ENCODE measurements at regions not wholly inside any gene's neighbourhood (a gene's known extent, or its start where the extent isn't known, plus 50 kb on each side); places are given as distances from the start of the nearest gene placed in this dataset.

- no peaks in the 10 kb centered on the region for H3K79me2 ChIP-seq (ENCODE audit: insufficient read depth, low read length)
- TF ChIP-seq, protein P1, sequence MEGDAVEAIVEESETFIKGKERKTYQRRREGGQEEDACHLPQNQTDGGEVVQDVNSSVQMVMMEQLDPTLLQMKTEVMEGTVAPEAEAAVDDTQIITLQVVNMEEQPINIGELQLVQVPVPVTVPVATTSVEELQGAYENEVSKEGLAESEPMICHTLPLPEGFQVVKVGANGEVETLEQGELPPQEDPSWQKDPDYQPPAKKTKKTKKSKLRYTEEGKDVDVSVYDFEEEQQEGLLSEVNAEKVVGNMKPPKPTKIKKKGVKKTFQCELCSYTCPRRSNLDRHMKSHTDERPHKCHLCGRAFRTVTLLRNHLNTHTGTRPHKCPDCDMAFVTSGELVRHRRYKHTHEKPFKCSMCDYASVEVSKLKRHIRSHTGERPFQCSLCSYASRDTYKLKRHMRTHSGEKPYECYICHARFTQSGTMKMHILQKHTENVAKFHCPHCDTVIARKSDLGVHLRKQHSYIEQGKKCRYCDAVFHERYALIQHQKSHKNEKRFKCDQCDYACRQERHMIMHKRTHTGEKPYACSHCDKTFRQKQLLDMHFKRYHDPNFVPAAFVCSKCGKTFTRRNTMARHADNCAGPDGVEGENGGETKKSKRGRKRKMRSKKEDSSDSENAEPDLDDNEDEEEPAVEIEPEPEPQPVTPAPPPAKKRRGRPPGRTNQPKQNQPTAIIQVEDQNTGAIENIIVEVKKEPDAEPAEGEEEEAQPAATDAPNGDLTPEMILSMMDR (conservative IDR thresholded peaks at IDR 0.05; ENCODE audit: low read length), result no peak
- no peak for TF ChIP-seq EZH2phosphoT487 (IDR thresholded peaks at IDR 0.05; ENCODE audit: borderline replicate concordance)
- no peaks in the 10 kb centered on the region for H3K4me1 ChIP-seq (ENCODE audit: insufficient read depth, low read length, poor library complexity, severe bottlenecking)
- no peak overlapping the region for H3K4me3 ChIP-seq (ENCODE audit: low read length, poor library complexity, severe bottlenecking)
- no peak overlapping the region for H3K9ac ChIP-seq (ENCODE audit: low read depth, low read length, poor library complexity, severe bottlenecking)
- no peak overlapping the region for H2AFZ ChIP-seq (ENCODE audit: low read length)
- H3K9me3 ChIP-seq (ENCODE audit: insufficient read depth, low read depth, low read length), result no peaks in the 10 kb centered on the region; the same call in 1 of the 2 replicates
- no peak overlapping the region for H3K4me2 ChIP-seq (ENCODE audit: low read depth, low read length, poor library complexity, severe bottlenecking)
- no peaks in the 10 kb centered on the region for H3F3A ChIP-seq (ENCODE audit: low read depth)
- no peaks in the 10 kb centered on the region for H3K9me2 ChIP-seq (replicated peaks; ENCODE audit: low read depth, low read length)
- no peaks in the 10 kb centered on the region for H3K27me3 ChIP-seq (ENCODE audit: insufficient read depth, low read length, poor library complexity, severe bottlenecking)
- H3K36me3 ChIP-seq (ENCODE audit: insufficient read depth, low read length), result no peaks in the 10 kb centered on the region
- no peaks in the 10 kb centered on the region for H4K20me1 ChIP-seq (ENCODE audit: insufficient read depth, low read length, poor library complexity, severe bottlenecking)
Observed at GRCh38 chr7:46028246-46028645, 107.2 kb upstream of the IGFBP3 start.

DNA sequence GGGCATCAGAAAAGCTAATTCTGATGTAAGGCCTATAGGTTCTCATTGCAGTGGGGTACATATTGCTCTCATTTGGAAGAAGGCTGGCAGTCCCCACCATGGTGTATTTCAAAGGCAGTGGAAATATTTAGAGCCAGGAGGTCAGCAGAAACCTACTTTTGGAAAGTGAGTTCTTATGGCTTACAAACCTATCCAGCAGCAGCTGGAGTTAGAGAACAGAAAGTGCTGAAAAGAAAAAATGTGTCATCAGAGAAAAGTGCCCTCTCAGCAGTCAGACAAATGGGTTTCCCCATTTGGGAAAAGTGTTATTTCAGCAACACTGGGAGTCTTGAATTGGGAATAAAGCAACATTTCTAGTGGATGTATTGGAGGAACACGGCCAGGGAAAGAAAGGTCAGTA, 105.7 kb upstream of the IGFBP3 start:
- TF ChIP-seq EZH2phosphoT487 (IDR thresholded peaks at IDR 0.05; ENCODE audit: borderline replicate concordance), result no peak
- TF ChIP-seq, protein P1 (conservative IDR thresholded peaks at IDR 0.05; ENCODE audit: low read length), result no peak
- H3K4me1 ChIP-seq (ENCODE audit: insufficient read depth, low read length, poor library complexity, severe bottlenecking), result no peaks in the 10 kb centered on the region
- no peaks in the 10 kb centered on the region for H3K9me3 ChIP-seq (ENCODE audit: insufficient read depth, low read depth, low read length)
- H4K20me1 ChIP-seq (ENCODE audit: insufficient read depth, low read length, poor library complexity, severe bottlenecking), result no peaks in the 10 kb centered on the region
- H3K79me2 ChIP-seq (ENCODE audit: insufficient read depth, low read length), result no peaks in the 10 kb centered on the region
- no peaks in the 10 kb centered on the region for H3K9me2 ChIP-seq (replicated peaks; ENCODE audit: low read depth, low read length)
- H3K9ac ChIP-seq (ENCODE audit: low read depth, low read length, poor library complexity, severe bottlenecking), result no peak overlapping the region
- H3K27me3 ChIP-seq (ENCODE audit: insufficient read depth, low read length, poor library complexity, severe bottlenecking), result no peaks in the 10 kb centered on the region
- no peaks in the 10 kb centered on the region for H3K36me3 ChIP-seq (ENCODE audit: insufficient read depth, low read length)
- no peak overlapping the region for H2AFZ ChIP-seq (ENCODE audit: low read length)
- no peak overlapping the region for H3K4me2 ChIP-seq (ENCODE audit: low read depth, low read length, poor library complexity, severe bottlenecking)
- no peaks in the 10 kb centered on the region for H3F3A ChIP-seq (ENCODE audit: low read depth)
- no peak overlapping the region for H3K4me3 ChIP-seq (ENCODE audit: low read length, poor library complexity, severe bottlenecking)

GRCh38 chr7:46024263-46024916, 103.3 kb upstream of the IGFBP3 start:
- Histone ChIP-seq H3K4me2 (ENCODE audit: low read depth, low read length, poor library complexity, severe bottlenecking) (no peak overlapping the region), H3F3A (ENCODE audit: low read depth) (no peaks in the 10 kb centered on the region), H3K36me3 (ENCODE audit: insufficient read depth, low read length) (no peaks in the 10 kb centered on the region), H3K79me2 (ENCODE audit: insufficient read depth, low read length) (no peaks in the 10 kb centered on the region), H3K27me3 (ENCODE audit: insufficient read depth, low read length, poor library complexity, severe bottlenecking) (no peaks in the 10 kb centered on the region), H2AFZ (ENCODE audit: low read length) (no peak overlapping the region), H3K9me3 (ENCODE audit: insufficient read depth, low read depth, low read length) (no peaks in the 10 kb centered on the region), H3K9ac (ENCODE audit: low read depth, low read length, poor library complexity, severe bottlenecking) (no peak overlapping the region), H3K9me2 (replicated peaks; ENCODE audit: low read depth, low read length) (no peaks in the 10 kb centered on the region), H3K4me1 (ENCODE audit: insufficient read depth, low read length, poor library complexity, severe bottlenecking) (no peaks in the 10 kb centered on the region), H3K4me3 (ENCODE audit: low read length, poor library complexity, severe bottlenecking) (no peak overlapping the region), H4K20me1 (ENCODE audit: insufficient read depth, low read length, poor library complexity, severe bottlenecking) (no peaks in the 10 kb centered on the region)
- TF ChIP-seq, protein P1 (conservative IDR thresholded peaks at IDR 0.05; ENCODE audit: low read length), result no peak
- TF ChIP-seq EZH2phosphoT487 (IDR thresholded peaks at IDR 0.05; ENCODE audit: borderline replicate concordance), result no peak
